DMS 273 (cell line): ENCODE measurements at regions not wholly inside any gene's neighbourhood (a gene's known extent, or its start where the extent isn't known, plus 50 kb on each side); places are given as distances from the start of the nearest gene placed in this dataset.
"Not testable (repeated sequence)": the region's sequence is repeated elsewhere in the genome, so short reads cannot be mapped to it uniquely, and the experiment has no call there.

Experiments used
- DNase-seq: peaks from one replicate; lab custom pipeline; 2025; ENCODE audit not compliant: unreplicated experiment; lab: John Stamatoyannopoulos, UW

DNA sequence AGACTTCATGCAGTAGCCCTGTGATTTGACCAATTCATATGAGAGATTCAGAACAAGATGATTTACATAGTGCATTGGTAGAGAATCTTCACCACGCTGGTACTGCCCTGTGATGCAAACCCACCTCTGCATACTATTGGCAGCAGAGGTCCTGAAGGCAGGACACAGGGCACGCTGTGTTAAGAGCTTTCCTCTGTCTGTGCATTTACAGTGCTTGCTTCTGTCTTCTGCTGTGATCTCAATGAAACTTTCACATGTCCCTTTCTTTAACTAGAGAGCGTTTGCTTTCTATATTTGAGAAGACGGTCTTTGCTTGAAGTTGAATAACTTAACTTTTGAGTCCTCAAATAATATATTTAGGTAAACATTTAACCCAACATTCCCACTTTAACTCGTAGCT, 219.0 kb upstream of the SPRY2 start:
- no peak for DNase-seq

DNA sequence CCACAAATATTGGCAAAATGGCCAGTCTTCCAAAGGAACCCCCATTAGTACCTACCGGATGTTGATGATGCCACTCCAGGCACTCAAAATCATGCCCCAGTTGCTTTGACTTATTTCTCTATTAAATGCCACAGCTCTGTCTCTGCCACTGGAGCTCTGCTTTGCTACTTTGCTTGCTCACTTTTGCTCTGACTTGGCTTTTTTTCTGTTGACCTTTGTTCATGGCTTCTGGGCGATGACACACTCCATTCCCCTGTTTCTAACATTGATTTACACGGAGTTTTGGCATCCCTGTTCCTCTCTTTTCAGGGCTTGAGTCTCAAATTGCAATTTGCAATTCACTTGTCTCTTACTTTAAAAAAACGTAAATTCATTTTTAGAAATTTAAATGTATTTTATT, 217.1 kb upstream of the SPRY2 start:
- DNase-seq, result no peak

DNA sequence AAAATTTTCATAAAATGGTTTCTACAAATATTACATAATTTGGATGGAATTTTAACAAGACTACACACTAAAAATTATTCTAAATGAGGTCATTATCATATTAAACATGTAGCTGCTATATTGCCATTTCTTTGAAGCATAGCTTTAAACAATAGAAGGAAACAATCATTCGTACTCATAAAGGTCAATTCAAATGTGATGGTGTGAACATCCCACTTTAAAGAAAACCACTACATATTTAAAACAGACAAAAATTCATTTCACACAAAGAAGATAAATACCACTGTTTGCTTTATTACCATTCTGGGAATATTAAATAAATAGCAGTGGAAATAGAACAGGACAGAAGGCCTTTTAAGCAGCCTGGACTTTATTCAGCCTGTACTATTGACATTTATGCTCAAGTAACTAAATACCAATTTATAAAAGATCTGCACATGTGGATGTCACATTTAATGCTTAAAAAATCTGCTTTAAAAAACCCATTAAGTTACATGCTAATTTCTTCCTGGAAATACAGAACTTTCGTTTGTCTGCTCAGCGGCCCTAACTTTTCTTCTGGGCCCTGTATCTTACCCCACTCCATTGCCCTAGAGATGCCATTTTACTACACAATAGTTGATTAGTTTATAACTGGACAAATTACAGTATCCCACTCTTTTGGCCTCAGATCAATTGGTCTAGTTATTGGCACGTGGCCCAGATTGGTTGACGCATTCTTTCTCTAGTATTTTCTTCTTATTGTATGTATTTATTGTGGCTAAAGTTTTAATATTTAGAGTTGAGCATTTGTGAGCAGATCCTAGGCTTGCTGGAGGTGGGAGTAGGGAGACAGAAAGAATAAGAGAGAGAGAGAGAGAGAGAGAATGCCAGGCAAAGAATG, 215.1 kb upstream of the SPRY2 start:
- no peak for DNase-seq

DNA sequence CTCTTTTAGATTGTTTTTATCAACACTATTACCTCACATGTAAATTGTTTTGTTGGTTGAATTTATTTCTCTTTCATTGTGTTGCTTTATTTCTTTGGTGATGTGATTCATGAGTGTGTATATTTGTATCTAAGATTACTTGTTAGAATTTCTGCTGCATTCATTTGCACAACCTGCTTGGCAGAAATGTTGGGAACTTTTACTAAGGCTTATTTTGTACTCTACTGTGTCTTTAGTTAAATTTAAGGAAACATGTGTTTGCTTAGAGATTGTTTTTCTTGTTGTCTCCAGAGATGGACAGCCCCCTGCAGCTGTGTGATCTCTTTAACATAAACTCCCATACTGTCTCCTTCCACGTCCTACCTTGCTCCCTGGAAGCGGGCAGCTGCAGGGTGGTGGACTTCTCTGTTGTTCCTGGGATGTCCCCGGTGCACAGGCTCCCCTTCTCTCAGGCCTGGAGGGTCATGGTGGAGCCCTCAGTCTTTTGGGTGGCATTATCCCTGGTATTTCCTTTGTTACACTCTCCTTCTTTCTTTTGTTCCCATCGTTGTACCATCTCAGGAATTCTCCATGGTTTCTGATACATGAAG, 212.0 kb upstream of the SPRY2 start:
- DNase-seq, result no peak

DNA sequence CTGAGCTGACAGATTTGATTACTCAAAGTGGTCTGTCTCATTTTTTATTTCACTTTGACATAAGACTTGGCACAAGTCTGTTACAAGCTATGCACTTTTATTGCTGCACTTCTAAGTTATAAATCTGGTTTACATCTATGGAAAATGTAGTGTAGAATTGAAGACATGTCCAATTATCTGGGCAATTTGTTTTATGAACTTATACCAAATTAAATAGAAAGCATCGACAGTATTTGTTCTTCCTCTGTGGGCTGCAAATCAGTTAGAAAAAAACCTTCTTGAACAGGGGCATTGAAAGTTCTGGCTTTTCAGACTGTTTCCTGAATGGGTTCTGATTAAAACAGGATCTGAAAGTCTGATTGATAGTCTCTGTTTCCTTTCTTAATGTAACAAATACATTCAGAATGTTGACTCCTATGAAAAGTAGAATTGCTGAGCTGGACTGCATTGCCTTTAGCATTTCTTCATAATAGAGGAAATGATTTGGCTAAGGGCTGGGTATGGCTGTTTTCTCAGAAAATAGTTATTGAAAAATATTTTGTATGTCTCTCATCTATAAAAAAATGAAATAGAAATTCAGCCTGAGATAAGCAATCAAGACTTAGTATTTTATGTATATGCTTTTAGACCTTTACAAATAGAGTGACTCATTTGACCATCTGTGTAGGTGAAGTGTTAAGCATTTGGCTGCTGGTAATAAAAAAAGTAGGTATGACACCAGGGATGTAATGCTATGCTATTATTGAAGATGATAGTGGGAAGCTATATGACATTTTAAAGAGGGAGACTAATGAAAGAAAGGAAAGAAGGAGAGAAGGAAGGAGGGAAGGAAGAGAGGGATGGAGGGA, 210.9 kb upstream of the SPRY2 start:
- DNase-seq, result peak; percentile 35

DNA sequence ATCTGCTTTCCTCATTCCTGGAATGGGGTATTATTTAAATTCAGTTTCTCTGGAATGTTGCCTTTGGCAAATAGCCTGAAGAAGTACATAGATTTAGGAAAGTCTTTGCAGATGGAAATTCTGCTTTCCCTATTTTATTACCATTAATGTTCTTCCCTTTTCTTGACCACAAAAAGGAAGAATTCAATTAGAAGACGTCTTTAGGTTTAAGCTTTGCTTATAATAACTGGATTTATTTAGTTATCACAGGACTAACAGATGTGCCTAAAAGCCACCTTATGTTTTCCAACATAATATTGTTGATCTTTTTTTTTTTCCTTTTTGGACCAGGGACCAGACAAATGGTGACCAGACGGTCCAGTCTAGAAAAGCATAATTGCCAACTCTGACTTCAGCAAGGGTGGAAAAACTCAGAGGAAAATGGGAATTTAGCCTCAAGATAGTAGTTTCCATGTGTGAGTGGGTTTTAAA, 210.1 kb upstream of the SPRY2 start:
- peak; percentile 46 for DNase-seq

DNA sequence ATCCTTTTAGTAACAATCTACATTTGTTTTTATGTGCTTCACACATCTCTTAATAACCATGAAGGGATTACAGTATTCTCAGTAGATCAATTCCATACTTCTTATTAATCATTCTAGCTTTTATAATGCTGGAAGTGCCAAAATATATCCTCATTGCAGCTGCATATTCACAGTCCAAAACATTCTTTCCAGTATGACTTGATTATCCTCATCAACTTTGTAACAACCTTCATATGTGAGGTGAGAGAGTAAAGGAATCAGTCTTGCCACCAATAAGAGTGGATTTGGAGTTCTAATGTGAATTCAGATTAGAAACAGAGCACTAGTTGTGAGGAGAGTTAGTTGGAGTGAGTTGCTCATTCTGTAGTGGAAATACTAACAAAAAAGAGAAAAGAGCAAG, 208.0 kb upstream of the SPRY2 start:
- no peak for DNase-seq

DNA sequence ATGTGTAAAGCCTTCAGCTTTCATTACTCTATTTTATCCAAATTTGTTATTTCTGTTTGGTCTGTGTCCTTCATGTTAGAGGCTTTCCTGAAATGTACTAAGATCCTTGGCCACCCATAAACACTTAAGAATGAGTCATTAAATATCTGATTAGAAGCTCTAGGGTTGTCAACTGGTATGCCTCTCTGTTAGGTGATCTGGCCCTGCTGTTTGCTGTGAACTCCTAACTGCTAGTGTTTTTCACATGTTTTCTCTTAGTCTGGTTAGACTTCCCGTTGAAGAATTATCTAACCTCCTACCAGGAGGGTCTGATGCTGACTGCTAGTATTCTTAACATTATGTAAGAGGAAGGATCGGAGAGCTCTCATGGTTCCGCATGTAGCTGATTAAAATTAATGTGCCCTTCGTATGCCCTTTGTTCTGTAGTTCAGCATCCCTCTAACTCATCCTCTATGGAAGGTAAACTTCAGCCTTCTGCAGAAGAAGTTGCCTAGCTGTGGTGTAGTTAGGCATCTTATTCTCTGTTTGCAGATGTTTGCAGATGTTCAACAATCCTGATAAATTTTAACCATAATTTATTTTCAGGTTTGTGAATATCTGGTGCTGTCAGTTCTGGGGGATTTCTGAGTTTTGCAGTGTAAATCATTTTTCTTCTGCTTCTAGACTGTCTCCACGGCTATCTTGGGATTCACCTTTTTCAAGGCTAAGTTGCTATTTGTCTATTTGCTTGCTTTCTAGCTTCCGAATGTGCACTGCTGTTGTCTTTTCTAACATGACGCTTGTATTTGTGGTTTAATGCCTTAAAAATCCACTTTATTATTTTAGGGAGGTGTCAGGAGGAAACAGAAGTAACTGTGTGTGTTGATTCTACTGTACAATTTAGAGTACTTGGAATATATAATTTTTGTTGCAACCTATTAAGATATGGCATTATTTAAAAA, 207.2 kb upstream of the SPRY2 start:
- DNase-seq, result peak; percentile 1

DNA sequence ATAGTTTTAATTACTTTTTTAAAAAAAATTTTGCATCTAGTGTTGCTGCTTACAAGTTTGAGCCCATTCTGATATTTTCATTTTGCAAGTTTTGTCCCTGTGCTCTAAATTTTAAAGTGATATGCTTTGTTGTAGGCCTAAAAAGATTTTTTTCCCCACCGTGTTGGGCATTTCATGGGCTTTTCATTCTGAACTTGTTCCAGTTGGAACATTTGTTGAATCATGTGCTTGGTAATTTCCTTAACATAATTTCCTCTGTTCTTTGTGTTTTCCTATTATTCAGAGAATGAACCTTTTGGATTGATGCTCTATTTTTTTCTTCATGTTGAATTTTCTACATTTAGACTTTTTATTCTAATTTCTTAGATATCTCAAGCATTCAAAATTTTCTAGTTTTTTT, 206.4 kb upstream of the SPRY2 start:
- DNase-seq, result no peak

DNA sequence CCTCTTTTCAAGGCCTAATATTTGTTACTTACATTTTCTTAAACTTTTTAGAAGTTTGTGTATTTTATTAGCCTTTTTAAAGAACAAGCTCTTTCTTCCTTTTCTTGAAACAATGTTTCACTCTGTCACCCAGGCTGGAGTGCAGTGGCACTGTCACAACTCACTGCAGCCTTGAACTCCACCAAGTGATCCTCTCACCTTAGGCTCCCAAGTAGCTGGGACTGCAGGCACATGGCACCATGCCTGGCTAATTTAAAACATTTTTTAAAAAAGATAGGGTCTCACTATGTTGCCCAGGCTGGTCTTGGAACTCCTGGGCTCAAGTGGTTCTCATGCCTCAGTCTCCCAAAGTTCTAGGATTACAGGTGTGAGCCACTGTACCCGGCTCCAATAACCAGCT, 192.2 kb upstream of the SPRY2 start:
- DNase-seq, result no peak

DNA sequence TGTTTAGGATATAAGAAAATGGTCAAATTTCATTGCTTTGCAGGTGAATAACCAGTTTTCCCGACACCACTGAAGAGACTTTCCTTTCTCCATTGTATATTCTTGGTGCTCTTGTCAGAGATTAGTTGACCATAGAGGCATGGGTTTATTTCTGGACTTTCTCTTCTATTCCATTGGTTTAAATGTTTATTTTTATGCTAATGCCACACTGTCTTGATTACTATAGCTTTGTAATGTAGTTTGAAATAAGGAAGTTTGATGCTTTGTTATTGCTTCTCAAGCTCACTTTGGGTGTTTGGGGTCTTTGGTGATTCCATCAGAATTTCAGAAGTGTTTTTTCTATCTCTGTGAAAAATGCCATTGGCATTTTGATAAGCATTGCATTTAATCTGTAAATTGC, 190.0 kb upstream of the SPRY2 start:
- DNase-seq, result no peak

DNA sequence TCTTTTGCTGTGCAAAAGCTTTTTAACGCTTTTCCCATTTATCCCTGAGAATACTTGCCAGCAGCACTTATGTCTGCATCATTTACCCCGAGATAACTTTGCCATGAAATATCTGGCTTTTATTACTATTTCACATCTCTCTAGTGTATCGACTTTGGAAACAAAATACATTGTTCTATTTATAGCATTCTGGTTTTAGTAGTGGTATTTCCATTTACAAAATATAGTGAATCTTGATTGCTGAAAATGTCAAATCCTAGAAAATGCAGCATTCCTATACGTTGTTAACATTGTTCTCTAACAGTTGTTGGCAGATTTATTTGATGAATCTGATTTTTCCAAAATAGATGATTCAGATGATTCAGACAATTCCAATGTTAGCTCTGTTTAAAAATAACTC, 189.3 kb upstream of the SPRY2 start:
- no peak for DNase-seq

DNA sequence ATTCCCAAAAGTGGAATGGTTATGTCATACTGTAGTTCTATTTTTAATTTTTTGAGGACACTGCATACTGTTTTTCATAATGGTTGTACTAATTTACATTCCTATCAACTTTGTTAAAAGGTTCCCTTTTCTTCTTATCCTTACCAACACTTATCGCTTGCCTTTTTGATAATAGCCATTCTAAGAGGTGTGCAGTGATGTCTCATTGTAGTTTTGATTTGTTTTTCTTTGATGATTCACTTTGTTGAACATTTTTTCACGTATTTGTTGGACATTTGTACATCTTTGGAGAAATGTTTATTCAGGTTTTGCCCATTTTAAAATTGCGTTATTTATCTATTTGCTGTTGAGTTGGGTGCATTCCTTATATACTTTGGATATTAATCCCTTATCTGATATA, 188.8 kb upstream of the SPRY2 start:
- DNase-seq, result no peak

DNA sequence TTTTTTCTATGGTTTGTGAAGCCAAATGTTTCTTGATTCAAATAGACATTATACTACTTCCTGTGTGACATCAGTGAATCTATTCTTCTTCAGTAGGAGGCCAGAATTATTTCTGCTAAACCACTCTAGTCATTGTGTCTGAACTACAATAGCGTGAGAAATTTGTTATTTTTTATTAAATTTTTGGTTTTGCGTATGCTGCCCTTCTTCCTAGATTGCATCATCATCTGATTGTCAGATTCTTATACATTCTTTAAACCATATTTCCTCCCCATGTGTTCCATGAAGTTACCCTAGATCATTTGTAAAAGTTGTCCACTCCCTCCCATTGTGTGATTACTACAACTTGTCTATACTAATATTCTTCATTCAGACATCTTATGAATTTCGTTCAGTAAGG, 187.8 kb upstream of the SPRY2 start:
- no peak for DNase-seq

DNA sequence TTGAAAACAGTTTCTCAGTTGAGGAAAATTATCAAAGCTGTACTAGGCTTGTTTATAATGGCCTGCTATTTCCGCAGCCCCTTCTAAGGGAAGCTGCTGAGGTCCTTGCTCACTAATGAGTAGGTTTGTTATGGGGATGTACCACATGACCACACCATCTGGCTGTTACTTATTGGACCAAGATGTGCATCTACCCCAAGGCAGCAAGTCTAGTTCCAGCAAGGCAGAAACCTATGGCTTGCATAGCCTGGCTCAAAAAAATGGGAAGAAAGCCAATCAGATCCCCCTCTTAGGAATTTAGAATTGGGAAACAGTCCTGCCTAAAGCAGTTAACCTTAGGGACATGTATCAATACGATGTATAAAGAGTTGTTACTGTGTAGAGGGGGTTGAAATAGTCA, 186.5 kb upstream of the SPRY2 start:
- DNase-seq, result peak; percentile 56

DNA sequence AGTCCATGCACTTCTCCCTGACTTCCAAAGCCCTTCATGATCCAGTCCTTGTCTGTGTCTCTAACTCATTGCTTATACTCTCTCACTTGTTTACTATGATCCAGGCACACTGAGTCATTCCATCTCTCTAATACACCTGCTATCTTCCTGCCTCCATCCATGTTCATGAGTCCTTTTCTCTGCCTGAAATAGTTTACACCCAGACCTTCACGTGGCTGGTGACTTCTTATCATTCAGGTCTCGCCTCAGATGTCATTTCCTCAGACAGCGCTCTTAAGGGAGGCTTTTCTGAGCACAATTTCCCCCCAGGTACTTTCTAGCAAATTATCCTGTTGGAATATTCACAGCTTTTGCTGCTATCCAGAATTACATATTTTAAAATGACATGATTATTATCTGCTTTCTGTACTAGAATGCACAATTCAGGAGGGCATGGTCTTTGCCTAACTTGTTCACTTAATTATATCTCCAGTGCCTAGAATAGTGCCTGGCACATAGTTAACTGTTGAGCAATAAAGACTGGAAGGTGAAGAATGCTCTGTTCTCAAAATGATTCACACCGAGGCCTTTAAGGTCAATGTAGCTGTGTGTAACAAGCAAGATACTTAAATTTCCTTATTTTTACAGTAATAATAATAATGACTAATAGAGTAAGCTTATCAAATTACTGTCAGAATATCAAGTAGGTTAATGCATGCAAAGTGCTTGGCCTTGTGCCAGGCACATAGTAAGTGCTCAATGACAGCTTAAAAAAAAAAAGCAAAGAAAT, 183.7 kb upstream of the SPRY2 start:
- DNase-seq, result peak; percentile 7

DNA sequence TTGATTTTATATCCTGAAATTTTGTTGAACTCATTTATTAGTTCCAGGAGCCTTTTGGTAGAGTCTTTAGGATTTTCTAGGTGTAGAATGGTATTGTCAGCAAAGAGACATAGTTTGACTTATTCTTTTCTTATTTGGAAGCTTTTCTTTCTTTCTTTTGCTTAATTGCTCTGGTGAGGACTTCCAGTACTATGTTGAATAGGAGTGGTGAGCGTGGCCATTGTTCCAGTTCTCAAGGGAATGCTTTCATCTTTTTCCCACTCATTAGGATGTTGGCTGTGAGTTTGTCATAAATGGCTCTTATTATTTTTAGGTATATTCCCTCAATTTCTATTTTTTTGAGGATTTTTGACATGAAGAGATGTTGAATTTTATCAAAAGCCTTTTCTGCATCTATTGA, 182.2 kb upstream of the SPRY2 start:
- no peak for DNase-seq

DNA sequence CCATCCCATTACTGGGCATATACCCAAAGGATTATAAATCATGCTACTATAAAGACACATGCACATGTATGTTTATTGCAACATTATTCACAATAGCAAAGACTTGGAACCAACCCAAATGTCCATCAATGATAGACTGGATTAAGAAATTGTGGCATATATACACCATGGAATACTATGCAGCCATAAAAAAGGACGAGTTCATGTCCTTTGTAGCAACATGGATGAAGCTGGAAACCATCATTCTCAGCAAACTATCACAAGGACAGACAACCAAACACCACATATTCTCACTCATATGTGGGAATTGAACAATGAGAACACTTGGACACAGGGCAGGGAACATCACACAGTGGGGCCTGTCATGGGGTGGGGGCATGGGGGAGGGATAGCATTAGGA, 181.5 kb upstream of the SPRY2 start:
- DNase-seq, result not testable (repeated sequence)

DNA sequence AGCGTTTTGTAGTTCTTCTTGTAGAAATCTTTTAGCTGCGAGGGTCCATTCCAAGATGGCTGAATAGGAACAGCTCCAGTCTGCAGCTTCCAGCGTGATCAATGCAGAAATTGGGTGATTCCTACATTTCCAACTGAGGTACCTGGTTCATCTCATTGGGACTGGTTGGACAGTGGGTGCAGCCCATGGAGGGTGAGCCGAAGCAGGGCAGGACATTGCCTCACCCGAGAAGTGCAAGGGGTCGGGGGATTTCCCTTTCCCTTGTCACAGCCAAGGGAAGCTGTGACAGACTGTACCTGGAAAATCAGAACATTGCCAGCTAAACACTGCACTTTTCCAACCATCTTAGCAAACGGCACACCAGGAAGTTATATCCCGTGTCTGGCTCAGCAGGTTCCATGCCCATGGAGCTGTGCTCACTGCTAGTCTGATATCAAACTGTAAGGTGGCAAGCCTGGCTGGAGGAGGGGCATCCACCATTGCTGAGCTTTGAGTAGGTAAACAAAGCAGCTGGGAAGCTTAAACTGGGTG, 176.0 kb upstream of the SPRY2 start:
- DNase-seq, result no peak

DNA sequence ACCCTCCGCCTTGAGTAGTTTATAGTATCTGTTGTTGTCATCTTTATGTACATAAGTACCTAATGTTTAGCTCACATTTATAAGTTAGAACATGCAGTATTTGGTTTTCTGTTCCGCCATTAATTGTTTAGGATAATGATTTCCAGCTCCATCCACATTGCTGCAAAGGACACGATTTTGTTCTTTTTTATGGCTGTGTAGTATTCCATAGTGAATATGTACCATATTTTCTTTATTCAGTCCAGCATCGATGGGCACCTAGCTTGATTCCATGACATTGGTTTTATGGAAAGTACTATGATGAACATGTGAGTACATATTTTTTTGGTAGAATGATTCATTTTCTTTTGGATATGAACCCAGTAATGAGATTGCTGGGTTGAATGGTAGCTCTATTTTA, 174.4 kb upstream of the SPRY2 start:
- no peak for DNase-seq
